ENCODE measurements at regions not wholly inside any gene's neighbourhood (a gene's known extent, or its start where the extent isn't known, plus 50 kb on each side); places are given as distances from the start of the nearest gene placed in this dataset.

DNA sequence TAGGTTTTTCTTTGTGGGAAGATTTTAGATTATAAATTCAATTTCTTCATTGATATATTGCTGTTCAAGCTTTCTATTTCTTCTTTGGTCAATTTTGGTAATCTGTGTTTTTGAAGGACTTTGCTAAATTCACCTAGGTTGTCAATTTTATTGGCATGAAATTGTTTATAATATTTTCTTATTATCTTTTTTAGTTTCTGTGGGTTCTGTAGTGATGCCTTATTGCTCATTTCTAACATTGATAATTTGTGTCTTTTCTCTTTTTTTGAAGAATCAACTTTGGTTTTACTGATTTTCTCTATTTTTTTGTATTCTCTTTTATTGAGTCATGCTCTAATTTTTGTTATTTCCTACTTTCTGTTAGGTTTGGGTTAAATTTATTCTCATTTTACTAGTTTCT lies 123.2 kb downstream of the ADSS2 start:
- TF ChIP-seq, protein P1, sequence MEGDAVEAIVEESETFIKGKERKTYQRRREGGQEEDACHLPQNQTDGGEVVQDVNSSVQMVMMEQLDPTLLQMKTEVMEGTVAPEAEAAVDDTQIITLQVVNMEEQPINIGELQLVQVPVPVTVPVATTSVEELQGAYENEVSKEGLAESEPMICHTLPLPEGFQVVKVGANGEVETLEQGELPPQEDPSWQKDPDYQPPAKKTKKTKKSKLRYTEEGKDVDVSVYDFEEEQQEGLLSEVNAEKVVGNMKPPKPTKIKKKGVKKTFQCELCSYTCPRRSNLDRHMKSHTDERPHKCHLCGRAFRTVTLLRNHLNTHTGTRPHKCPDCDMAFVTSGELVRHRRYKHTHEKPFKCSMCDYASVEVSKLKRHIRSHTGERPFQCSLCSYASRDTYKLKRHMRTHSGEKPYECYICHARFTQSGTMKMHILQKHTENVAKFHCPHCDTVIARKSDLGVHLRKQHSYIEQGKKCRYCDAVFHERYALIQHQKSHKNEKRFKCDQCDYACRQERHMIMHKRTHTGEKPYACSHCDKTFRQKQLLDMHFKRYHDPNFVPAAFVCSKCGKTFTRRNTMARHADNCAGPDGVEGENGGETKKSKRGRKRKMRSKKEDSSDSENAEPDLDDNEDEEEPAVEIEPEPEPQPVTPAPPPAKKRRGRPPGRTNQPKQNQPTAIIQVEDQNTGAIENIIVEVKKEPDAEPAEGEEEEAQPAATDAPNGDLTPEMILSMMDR (IDR thresholded peaks at IDR 0.05): no peak
- no peak for TF ChIP-seq POLR2AphosphoS5 (IDR thresholded peaks at IDR 0.05)

Measured in stomach (tissue), 4 donors.